Fibroblast of lung (primary cell): ENCODE measurements at regions not wholly inside any gene's neighbourhood (a gene's known extent, or its start where the extent isn't known, plus 50 kb on each side); places are given as distances from the start of the nearest gene placed in this dataset.

ENCODE experiments used
- DNase-seq, 2 donors: peaks; one replicate each; pipeline versions ENCODE4 v3.0.0 to v3.0.0-alpha.2; 2010; ENCODE audit warnings: low read depth in 2 of 2
- H2AFZ ChIP-seq: 2 replicates; pipeline ENCODE4 v1.5.1; 2012; ENCODE audit warnings: low read length, control low read depth, inconsistent platforms
- H3K27ac ChIP-seq: 2 replicates; pipeline ENCODE4 v1.5.1; 2011; ENCODE audit warnings: low read length, control low read depth; ENCODE audit not compliant: insufficient read depth
- H3K27me3 ChIP-seq: 2 replicates; pipeline ENCODE4 v1.5.1; 2011; ENCODE audit warnings: mild to moderate bottlenecking, low read length; ENCODE audit not compliant: control insufficient read depth, insufficient read depth
- H3K36me3 ChIP-seq: 2 replicates; pipeline ENCODE4 v1.5.1; 2011; ENCODE audit warnings: low read length; ENCODE audit not compliant: control insufficient read depth, insufficient read depth
- H3K4me1 ChIP-seq: 2 replicates; pipeline ENCODE4 v1.5.1; 2011; ENCODE audit warnings: low read length; ENCODE audit not compliant: control insufficient read depth, insufficient read depth; ENCODE audit errors: extremely low read depth
- H3K4me2 ChIP-seq: 2 replicates; pipeline ENCODE4 v1.5.1; 2011; ENCODE audit warnings: low read length, control low read depth; ENCODE audit not compliant: insufficient read depth; ENCODE audit errors: extremely low read depth
- H3K4me3 ChIP-seq, 4 experiments: fragments of 200-600 bp in 1 of 4; sonication (generic) in 1 of 4; replicated peaks in 1 of 4; 2 replicates each; pipeline ENCODE4 v1.5.1; 2011 to 2016; ENCODE audit warnings: low read length in 4 of 4, low read depth in 3 of 4, mild to moderate bottlenecking in 3 of 4, control low read depth in 2 of 4, inconsistent platforms in 1 of 4, mixed read lengths in 1 of 4; ENCODE audit not compliant: insufficient read depth in 1 of 4; ENCODE audit errors: control extremely low read depth in 1 of 4
- H3K79me2 ChIP-seq: 2 replicates; pipeline ENCODE4 v1.5.1; 2012; ENCODE audit warnings: mild to moderate bottlenecking, low read length, inconsistent platforms; ENCODE audit not compliant: control insufficient read depth, insufficient read depth
- H3K9ac ChIP-seq: 2 replicates; pipeline ENCODE4 v1.5.1; 2011; ENCODE audit warnings: mild to moderate bottlenecking, low read length, control low read depth; ENCODE audit not compliant: insufficient read depth
- H3K9me3 ChIP-seq: 2 replicates; pipeline ENCODE4 v1.5.1; 2012; ENCODE audit warnings: low read depth, low read length; ENCODE audit not compliant: control insufficient read depth, insufficient read depth
- H4K20me1 ChIP-seq: 2 replicates; pipeline ENCODE4 v1.5.1; 2011; ENCODE audit warnings: low read length; ENCODE audit not compliant: control insufficient read depth, insufficient read depth; ENCODE audit errors: extremely low read depth
- CTCF ChIP-seq, 2 donors: IDR thresholded peaks in 1 of 2; conservative IDR thresholded peaks in 1 of 2; 1 replicate in 1 of 2; 2 replicates in 1 of 2; pipeline ENCODE4 v1.5.1; 2011 to 2012; ENCODE audit warnings: low read length in 2 of 2, control low read depth in 1 of 2, inconsistent platforms in 1 of 2, low read depth in 1 of 2, mild to moderate bottlenecking in 1 of 2
- EZH2 ChIP-seq: IDR thresholded peaks from 2 replicates; pipeline ENCODE4 v1.5.1; 2012; ENCODE audit warnings: low read length, control low read depth, mild to moderate bottlenecking; ENCODE audit errors: missing control alignments

- H2AFZ ChIP-seq = no peak overlapping the region
- no peak overlapping the region for H3K27ac ChIP-seq
- no peak for DNase-seq
- H3K4me1 ChIP-seq = no peaks in the 10 kb centered on the region
- TF ChIP-seq CTCF (conservative IDR thresholded peaks at IDR 0.05 in 1 of 2, IDR thresholded peaks at IDR 0.05 in 1 of 2; ENCODE audit: low read depth in 1 of 2, low read length in 2 of 2) (no peak), EZH2 (no peak)
- no peaks in the 10 kb centered on the region for H3K27me3 ChIP-seq
- H3K4me2 ChIP-seq = no peak overlapping the region
- H4K20me1 ChIP-seq = no peaks in the 10 kb centered on the region
- H3K9me3 ChIP-seq = no peaks in the 10 kb centered on the region
- H3K79me2 ChIP-seq = no peaks in the 10 kb centered on the region
- H3K36me3 ChIP-seq = no peaks in the 10 kb centered on the region
- no peak overlapping the region for H3K9ac ChIP-seq
- no peak overlapping the region for H3K4me3 ChIP-seq
Measured at GRCh38 chr14:89531661-89532335, 114.8 kb upstream of the FOXN3 start.

- Histone ChIP-seq H3K27me3 (no peaks in the 10 kb centered on the region), H3K79me2 (no peaks in the 10 kb centered on the region), H4K20me1 (no peaks in the 10 kb centered on the region), H3K4me3 (no peak overlapping the region), H3K4me1 (no peaks in the 10 kb centered on the region), H3K36me3 (no peaks in the 10 kb centered on the region), H3K9me3 (no peaks in the 10 kb centered on the region), H2AFZ (no peak overlapping the region), H3K9ac (no peak overlapping the region), H3K4me2 (no peak overlapping the region), H3K27ac (no peak overlapping the region)
- TF ChIP-seq EZH2 (no peak), CTCF (conservative IDR thresholded peaks at IDR 0.05 in 1 of 2, IDR thresholded peaks at IDR 0.05 in 1 of 2; ENCODE audit: low read depth in 1 of 2, low read length in 2 of 2) (no peak)
- DNase-seq = no peak
Measured at GRCh38 chr14:89524990-89525667, 108.1 kb upstream of the FOXN3 start.

GRCh38 chr14:89524412-89524811, 107.4 kb upstream of the FOXN3 start:
- Histone ChIP-seq H3K27ac (no peak overlapping the region), H3K9ac (no peak overlapping the region), H3K36me3 (no peaks in the 10 kb centered on the region), H3K4me2 (no peak overlapping the region), H4K20me1 (no peaks in the 10 kb centered on the region), H3K4me3 (no peak overlapping the region), H2AFZ (no peak overlapping the region), H3K27me3 (no peaks in the 10 kb centered on the region), H3K79me2 (no peaks in the 10 kb centered on the region), H3K9me3 (no peaks in the 10 kb centered on the region), H3K4me1 (no peaks in the 10 kb centered on the region)
- TF ChIP-seq EZH2 = no peak
- no peak for TF ChIP-seq CTCF (conservative IDR thresholded peaks at IDR 0.05 in 1 of 2, IDR thresholded peaks at IDR 0.05 in 1 of 2; ENCODE audit: low read depth in 1 of 2, low read length in 2 of 2)
- no peak for DNase-seq
